Hematopoietic multipotent progenitor cell (in vitro differentiated cells): ENCODE measurements at regions not wholly inside any gene's neighbourhood (a gene's known extent, or its start where the extent isn't known, plus 50 kb on each side); places are given as distances from the start of the nearest gene placed in this dataset.

ENCODE experiments used
- DNase-seq, 3 donors: peaks; one replicate each; pipeline ENCODE4 v3.0.0-alpha.2; 2011 to 2015; ENCODE audit warnings: low read depth in 2 of 3, low spot score in 2 of 3

GRCh38 chr4:14078326-14078725, 450.8 kb upstream of the BOD1L1 start:
- no peak for DNase-seq

DNA sequence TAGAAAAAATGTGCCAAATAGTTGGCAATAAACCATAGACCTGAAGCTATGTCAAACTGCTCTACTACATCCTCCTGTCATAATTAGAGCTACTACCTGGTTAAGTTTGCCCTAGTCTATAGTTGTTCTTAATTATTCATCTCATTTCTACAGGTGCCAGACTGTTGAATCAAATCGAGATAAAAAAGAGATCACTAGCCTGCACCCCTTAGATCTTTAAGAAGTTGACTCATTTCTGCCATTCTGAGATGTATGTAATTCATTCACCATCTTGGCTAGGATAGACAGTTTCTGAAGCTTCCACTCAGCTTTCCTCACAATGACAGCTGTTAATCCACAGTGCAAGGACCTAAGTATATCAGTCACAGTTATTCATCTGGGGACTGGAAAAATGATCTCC, 452.1 kb upstream of the BOD1L1 start:
- DNase-seq: no peak

GRCh38 chr4:14083150-14083549, 455.6 kb upstream of the BOD1L1 start:
- no peak for DNase-seq

DNA sequence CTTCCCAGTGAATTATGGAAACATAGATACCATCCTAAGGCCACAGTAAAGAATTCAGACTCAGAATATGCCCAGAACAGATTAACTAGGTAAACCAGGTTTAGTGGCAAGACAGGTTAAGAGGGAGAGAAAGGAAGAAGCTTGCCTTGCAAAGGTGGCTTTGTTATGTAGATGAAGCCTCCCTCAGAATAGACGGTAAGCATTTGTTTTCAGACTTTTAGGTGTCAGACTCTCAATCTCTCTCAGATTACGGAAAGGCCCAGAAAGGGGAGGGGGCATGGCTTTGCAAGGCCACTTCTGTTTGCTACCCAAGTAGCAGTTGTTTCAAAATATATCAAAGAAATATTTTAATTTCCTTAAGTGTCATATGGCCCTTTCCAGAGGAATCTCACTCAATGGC, 457.1 kb upstream of the BOD1L1 start:
- DNase-seq: no peak

- DNase-seq: no peak
These were observed 459.9 kb upstream of the BOD1L1 start for GRCh38 chr4:14087459-14087858.

GRCh38 chr4:14087921-14088320, 460.4 kb upstream of the BOD1L1 start:
- DNase-seq: no peak

GRCh38 chr4:14091531-14091930, 464.0 kb upstream of the BOD1L1 start:
- no peak for DNase-seq

GRCh38 chr4:14091966-14092365, 464.4 kb upstream of the BOD1L1 start:
- no peak for DNase-seq

DNA sequence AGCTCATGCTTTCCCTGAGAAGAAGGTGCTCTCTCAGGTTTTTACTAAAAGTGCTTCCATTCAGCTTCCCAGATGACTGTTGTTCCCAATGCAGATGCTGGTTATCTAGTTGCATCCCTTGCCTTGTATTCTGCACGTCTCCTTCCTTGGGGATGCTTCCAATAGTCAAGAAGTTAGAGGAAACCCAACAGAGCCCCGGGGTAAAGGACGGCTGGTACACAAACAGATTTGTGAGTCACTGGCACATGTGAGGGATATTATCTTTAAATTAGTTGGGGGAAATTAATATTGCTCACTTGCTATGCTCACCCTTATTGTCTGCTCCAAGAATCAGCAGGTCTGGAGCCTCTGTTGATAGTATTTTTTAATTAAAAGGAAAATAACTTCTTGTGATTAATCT, 465.2 kb upstream of the BOD1L1 start:
- no peak for DNase-seq

GRCh38 chr4:14095831-14096230, 468.3 kb upstream of the BOD1L1 start:
- DNase-seq: no peak

DNA sequence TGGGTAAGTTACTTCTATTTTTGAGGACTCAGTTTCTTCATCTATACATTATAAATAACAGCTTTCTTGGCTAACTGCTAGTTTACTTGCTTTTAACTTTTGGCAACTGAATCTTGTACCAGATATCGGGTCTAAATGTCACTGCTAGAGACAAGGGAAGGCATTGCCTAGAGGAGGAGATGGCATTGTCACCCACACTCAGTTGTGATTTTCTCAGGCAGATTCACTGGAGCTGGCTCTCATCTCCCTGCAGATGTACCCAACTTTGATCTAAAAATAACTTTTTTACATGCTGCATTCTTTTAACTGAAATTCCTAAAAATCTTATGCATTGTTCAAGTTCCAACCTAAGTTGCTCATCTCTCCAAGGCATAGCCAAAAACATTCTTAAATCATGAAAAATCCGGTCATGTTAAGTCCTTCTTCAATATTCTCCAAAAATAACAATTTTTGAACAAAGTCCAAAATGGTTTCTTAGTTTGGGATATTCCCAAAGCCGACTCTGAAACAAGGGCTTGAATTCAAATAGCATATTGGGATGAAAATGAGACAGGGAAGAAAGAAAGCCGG, 469.0 kb upstream of the BOD1L1 start:
- DNase-seq: no peak

DNA sequence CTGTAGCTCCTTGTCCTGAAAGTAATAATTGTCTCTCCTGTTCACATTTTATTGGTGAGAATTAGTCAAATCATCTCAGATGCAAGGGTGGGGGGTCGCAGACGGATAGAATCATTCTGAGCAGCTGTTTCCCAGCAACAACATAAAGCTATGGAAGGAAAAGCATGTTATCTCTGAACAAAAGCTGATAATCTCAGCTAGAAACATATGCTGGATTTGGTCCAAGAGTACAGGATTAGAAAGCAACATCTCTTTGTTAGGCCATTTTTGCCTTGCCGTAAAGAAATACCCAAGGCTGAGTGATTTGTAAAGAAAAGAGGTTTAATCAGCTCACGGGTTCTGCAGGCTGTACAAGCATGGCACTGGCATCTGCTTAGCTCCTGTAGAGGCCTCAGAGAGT, 472.8 kb upstream of the BOD1L1 start:
- DNase-seq: no peak

DNA sequence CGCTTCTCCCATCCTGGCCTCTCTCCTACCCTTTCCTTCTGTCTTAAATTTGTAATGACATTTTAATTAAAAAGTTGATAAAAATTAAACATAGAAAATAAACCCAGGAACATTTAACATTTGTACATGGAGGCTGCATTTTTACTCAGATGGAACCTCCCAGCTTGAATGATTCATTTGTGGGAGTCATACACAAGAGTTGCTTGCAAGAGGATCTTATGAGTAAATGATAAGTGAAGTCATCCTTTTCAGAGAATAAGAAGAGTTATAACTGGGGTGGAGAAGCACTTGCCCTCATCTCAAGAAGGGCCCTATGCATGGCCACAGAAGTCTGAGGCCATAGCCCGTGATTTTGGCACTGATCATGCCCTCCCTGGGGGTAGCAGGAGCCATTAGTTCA, 482.9 kb upstream of the BOD1L1 start:
- DNase-seq: no peak

DNA sequence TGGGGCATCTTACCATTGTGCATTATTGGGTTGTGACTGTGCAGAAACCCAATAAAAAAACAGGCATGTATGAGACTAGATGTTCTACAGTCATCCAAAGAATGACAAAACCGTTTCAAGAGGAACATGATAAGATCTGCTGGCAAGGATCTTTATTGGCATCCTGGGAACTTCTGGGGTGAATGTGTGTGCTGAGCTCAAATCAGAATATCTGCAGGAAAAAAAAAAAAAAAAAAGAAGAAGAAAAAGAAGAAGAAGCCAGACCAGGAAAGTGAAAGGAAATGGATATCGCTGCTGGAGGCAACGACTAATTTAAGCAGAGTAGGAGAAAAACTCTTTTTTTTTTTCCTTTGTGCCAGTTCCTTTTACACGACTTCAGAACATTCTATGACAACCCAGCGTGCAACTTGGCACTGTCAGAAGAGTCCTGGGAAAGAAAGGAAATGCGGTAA, 484.2 kb upstream of the BOD1L1 start:
- DNase-seq: peak in 2 of 3 donors; percentile 3 to 24

GRCh38 chr4:14115106-14115505, 487.6 kb upstream of the BOD1L1 start:
- DNase-seq: no peak

GRCh38 chr4:14117575-14118238, 490.2 kb upstream of the BOD1L1 start:
- DNase-seq: peak in 2 of 3 donors; percentile 3 to 44

DNA sequence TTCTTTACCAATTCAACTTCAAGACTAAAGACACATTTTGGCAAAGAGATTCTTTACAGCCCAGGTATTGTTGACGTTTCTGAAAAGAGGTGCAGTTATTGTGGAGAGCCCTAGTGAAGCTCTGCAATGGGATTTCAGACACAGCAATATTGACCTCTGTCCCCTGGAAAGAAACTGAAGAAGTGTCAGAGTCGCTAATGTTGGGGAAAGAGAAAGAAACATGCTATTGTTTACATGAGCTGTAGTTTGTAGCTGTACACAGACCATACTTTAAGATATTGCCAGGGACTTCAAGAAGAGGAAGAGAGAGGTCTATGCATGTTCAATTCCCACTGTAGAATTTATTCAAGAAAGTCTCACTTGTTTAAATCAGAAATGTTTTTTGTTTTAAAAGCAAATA, 497.3 kb upstream of the BOD1L1 start:
- no peak for DNase-seq

- peak in 2 of 3 donors; percentile 7 to 63 for DNase-seq
These were observed 498.0 kb upstream of the BOD1L1 start for GRCh38 chr4:14125375-14126129.

DNA sequence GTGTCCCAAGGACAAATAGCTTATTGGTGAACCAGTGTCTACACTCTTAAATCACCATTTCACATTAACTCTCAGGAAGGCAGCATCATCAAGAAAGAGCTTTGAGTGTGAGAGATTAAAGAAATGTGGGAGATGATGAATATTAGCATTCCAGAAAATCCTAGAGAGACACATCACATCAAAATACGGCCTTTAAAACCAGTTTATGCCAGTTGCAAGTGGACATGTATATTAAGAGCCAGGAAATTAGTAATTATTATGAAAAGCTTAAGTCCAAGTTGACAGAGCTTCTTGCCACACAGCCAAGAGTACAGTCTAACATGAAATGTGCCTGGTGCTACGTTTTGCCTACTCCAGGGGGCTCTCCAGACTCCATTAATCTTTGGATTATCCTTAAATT, 503.0 kb upstream of the BOD1L1 start:
- no peak for DNase-seq

DNA sequence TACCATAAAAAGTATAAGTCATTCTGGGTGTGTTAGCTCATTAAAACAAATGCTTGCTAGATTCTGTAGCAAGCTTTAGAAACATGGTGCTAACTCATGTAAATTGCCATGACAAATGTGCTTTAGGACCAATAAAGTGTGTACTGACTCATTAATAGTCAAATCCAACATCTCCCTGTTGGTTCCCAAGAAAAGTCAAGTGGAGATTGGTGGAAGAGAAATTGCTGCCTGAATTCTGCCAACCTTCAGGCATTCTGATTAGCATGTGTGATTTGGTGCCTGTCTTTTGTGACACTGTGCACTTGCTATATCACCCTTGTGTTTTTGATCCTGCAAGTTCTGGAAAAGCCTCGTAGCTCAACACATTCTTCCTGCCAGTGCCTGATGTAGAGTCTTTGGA, 503.8 kb upstream of the BOD1L1 start:
- no peak for DNase-seq

DNA sequence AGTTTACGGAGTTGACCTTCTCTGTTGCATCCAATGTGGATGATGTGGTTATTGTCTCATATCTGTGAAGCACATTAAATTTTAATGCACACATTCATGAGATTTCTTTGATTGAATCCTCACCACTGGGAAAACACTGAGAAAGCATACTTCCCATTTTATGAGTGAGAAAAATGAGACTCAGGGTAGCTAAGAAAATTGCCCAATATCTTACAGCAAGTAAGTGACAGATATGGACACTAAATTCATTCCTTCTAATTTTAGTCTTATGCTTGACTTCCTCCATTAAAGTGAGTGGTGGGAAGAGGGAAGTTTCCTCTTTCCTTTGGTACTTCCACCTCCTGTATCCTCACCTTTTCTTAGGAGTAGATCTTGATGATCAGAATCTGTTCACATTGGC, 504.8 kb upstream of the BOD1L1 start:
- no peak for DNase-seq

- no peak for DNase-seq
These were observed 510.6 kb upstream of the BOD1L1 start for GRCh38 chr4:14138106-14138505.
